Loucy (cell line): ENCODE measurements at regions not wholly inside any gene's neighbourhood (a gene's known extent, or its start where the extent isn't known, plus 50 kb on each side); places are given as distances from the start of the nearest gene placed in this dataset.

Experiments
- H2AFZ ChIP-seq: fragments of 200-600 bp; sonication (generic); 2 replicates; pipeline ENCODE4 v1.6.0; 2016; ENCODE audit warnings: antibody characterized with exemption, mild to moderate bottlenecking, low read length, moderate library complexity
- H3F3A ChIP-seq: fragments of 200-600 bp; 2 replicates; pipeline ENCODE4 v1.6.0; 2016; ENCODE audit warnings: antibody characterized with exemption, low read depth, mild to moderate bottlenecking
- H3K27me3 ChIP-seq: fragments of 200-600 bp; sonication (generic); 2 replicates; pipeline ENCODE4 v1.6.1; 2014; ENCODE audit warnings: low read length, mild to moderate bottlenecking; ENCODE audit not compliant: insufficient read depth, poor library complexity, severe bottlenecking
- H3K36me3 ChIP-seq: fragments of 200-600 bp; sonication (generic); 2 replicates; pipeline ENCODE4 v1.6.1; 2016; ENCODE audit warnings: low read length; ENCODE audit not compliant: insufficient read depth
- H3K4me1 ChIP-seq: fragments of 200-600 bp; sonication (generic); 2 replicates; pipeline ENCODE4 v1.5.1; 2014; ENCODE audit warnings: low read length, mild to moderate bottlenecking; ENCODE audit not compliant: insufficient read depth, poor library complexity, severe bottlenecking
- H3K4me2 ChIP-seq: fragments of 200-600 bp; sonication (generic); 2 replicates; pipeline ENCODE4 v1.6.0; 2014; ENCODE audit warnings: antibody characterized with exemption, low read length, low read depth, mild to moderate bottlenecking; ENCODE audit not compliant: poor library complexity, severe bottlenecking
- H3K4me3 ChIP-seq: fragments of 200-600 bp; sonication (generic); 2 replicates; pipeline ENCODE4 v1.5.1; 2014; ENCODE audit warnings: low read length, mild to moderate bottlenecking, mixed read lengths; ENCODE audit not compliant: poor library complexity, severe bottlenecking
- H3K79me2 ChIP-seq: fragments of 200-600 bp; sonication (generic); 2 replicates; pipeline ENCODE4 v1.6.1; 2014; ENCODE audit warnings: low read length; ENCODE audit not compliant: insufficient read depth
- H3K9ac ChIP-seq: fragments of 200-600 bp; sonication (generic); 2 replicates; pipeline ENCODE4 v1.6.0; 2014; ENCODE audit warnings: mild to moderate bottlenecking, low read depth, low read length, moderate library complexity; ENCODE audit not compliant: poor library complexity, severe bottlenecking
- H3K9me2 ChIP-seq: fragments of 200-600 bp; sonication (generic); replicated peaks from 2 replicates; pipeline ENCODE4 v1.6.1; 2016; ENCODE audit warnings: low read depth, low read length, mixed read lengths
- H3K9me3 ChIP-seq: fragments of 200-600 bp; sonication (generic); 2 replicates; pipeline ENCODE4 v1.6.1; 2014; ENCODE audit warnings: mild to moderate bottlenecking, antibody characterized with exemption, low read length, low read depth; ENCODE audit not compliant: insufficient read depth
- H4K20me1 ChIP-seq: fragments of 200-600 bp; sonication (generic); 2 replicates; pipeline ENCODE4 v1.6.0; 2014; ENCODE audit warnings: antibody characterized with exemption, low read length, mild to moderate bottlenecking; ENCODE audit not compliant: insufficient read depth, poor library complexity, severe bottlenecking
- EZH2phosphoT487 ChIP-seq: fragments of 200-600 bp; IDR thresholded peaks from 2 replicates; pipeline ENCODE4 v1.6.1; 2018; ENCODE audit warnings: antibody characterized with exemption, mild to moderate bottlenecking, moderate library complexity, borderline replicate concordance
- TF ChIP-seq, protein P1 (sequence below): fragments of 200-600 bp; sonication (generic); conservative IDR thresholded peaks from 2 replicates; pipeline ENCODE4 v1.5.1; 2014; ENCODE audit warnings: mild to moderate bottlenecking, antibody characterized with exemption, low read length

DNA sequence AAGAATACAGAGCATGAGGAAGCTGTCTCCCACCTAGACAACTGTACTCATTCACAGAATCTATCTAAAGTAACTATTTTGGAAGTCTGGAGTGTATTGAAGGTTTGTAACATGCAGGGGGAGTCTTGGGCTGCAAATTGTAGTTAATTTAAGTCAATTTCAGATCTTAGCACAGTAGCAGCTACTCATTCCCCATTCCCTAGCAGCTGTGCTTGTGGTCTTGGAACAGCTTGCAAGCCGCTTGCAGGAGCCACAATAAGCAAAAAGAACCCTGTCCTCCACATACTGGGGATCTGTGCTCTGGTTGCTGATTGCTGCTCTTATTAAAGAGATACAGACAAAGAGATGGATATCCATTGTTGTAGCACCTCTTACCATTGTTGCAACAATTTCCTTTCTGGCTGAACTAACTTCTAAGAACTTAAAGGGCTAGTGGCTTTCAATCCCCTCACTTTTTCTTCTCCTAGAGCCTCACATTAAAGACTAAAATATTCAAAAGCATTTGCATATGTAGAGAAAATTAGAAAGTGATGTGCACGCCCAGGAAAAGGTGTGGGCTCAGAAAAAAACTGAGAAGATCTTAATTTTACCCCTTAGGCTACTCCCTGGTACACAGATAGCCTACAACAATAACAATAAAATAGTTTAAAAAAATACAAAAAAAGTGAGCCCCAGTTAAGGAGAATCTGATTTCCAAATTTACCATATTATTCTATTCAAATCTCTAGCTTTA is 1775.1 kb upstream of the PIK3C3 start:
- Histone ChIP-seq H3K4me1 (no peaks in the 10 kb centered on the region), H3K9ac (no peak overlapping the region), H3K9me3 (no peaks in the 10 kb centered on the region), H3K4me2 (no peak overlapping the region), H2AFZ (no peak overlapping the region), H3K27me3 (no peaks in the 10 kb centered on the region), H3K4me3 (no peak overlapping the region), H3F3A (no peaks in the 10 kb centered on the region), H3K9me2 (no peaks in the 10 kb centered on the region), H4K20me1 (no peaks in the 10 kb centered on the region), H3K79me2 (no peaks in the 10 kb centered on the region), H3K36me3 (no peaks in the 10 kb centered on the region)
- TF ChIP-seq, protein P1, sequence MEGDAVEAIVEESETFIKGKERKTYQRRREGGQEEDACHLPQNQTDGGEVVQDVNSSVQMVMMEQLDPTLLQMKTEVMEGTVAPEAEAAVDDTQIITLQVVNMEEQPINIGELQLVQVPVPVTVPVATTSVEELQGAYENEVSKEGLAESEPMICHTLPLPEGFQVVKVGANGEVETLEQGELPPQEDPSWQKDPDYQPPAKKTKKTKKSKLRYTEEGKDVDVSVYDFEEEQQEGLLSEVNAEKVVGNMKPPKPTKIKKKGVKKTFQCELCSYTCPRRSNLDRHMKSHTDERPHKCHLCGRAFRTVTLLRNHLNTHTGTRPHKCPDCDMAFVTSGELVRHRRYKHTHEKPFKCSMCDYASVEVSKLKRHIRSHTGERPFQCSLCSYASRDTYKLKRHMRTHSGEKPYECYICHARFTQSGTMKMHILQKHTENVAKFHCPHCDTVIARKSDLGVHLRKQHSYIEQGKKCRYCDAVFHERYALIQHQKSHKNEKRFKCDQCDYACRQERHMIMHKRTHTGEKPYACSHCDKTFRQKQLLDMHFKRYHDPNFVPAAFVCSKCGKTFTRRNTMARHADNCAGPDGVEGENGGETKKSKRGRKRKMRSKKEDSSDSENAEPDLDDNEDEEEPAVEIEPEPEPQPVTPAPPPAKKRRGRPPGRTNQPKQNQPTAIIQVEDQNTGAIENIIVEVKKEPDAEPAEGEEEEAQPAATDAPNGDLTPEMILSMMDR = no peak
- TF ChIP-seq EZH2phosphoT487 = no peak

DNA sequence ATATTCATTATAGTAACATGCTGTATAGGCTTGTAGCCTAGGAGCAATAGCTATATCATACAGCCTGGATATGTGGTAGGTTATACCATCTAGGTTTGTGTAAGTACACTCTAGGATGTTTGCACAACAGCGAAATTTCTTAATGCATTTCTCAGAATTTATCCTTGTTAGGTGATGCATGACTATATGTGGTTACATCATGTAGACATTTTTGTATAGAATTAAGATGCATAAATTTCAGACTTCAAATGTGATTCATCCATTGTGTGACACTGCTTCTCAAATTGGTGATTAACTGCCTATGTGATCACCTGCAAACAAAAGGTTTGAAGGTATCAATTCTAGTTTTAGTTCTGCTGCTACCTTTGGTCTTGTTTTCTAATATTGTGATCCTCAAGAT is 1787.0 kb upstream of the PIK3C3 start:
- no peaks in the 10 kb centered on the region for H3K9me3 ChIP-seq
- no peak overlapping the region for H3K9ac ChIP-seq
- no peaks in the 10 kb centered on the region for H4K20me1 ChIP-seq
- no peak overlapping the region for H3K4me3 ChIP-seq
- no peaks in the 10 kb centered on the region for H3F3A ChIP-seq
- H3K27me3 ChIP-seq = no peaks in the 10 kb centered on the region
- H3K9me2 ChIP-seq = no peaks in the 10 kb centered on the region; the same call in 1 of the 2 replicates
- no peak overlapping the region for H2AFZ ChIP-seq
- H3K79me2 ChIP-seq = no peaks in the 10 kb centered on the region
- no peaks in the 10 kb centered on the region for H3K4me1 ChIP-seq
- no peak overlapping the region for H3K4me2 ChIP-seq
- TF ChIP-seq, protein P1 = no peak
- no peak for TF ChIP-seq EZH2phosphoT487
- H3K36me3 ChIP-seq = no peaks in the 10 kb centered on the region

DNA sequence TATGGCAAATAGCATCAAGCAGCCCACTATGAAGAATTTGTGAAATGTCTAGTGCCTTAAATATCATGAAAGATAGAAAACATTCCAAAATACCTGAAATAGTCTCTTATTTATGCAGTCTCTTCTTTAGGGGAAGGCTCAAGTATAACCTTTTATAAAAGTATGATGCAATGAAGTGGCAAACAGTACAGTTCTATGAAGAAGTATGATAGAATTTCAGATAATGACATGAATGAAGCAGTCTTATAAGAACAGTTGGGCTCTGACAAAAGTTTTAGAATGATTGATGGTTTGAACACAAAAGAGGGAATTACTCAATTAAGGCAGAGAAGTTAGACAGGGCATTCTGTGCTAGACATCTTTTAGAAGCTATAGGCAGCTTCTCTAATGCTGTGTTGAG is 1791.8 kb upstream of the PIK3C3 start:
- H3K36me3 ChIP-seq = no peaks in the 10 kb centered on the region
- H2AFZ ChIP-seq = no peak overlapping the region
- TF ChIP-seq EZH2phosphoT487 = no peak
- TF ChIP-seq, protein P1 = no peak

More for the DNA sequence above, 1791.8 kb upstream of the PIK3C3 start:
- Histone ChIP-seq H3K4me1 (no peaks in the 10 kb centered on the region), H3K9me3 (no peaks in the 10 kb centered on the region), H4K20me1 (no peaks in the 10 kb centered on the region), H3K9me2 (no peaks in the 10 kb centered on the region; the same call in 1 of the 2 replicates), H3K4me3 (no peak overlapping the region), H3K79me2 (no peaks in the 10 kb centered on the region), H3K9ac (no peak overlapping the region), H3F3A (no peaks in the 10 kb centered on the region), H3K27me3 (no peaks in the 10 kb centered on the region), H3K4me2 (no peak overlapping the region)
